Activated CD4-positive, alpha-beta T cell treated with anti-CD3 and anti-CD28 coated beads, Interleukin-2, amount 50 U/mL, for 1 hour (primary cell): ENCODE measurements at regions not wholly inside any gene's neighbourhood (a gene's known extent, or its start where the extent isn't known, plus 50 kb on each side); places are given as distances from the start of the nearest gene placed in this dataset.

Experiments used
- DNase-seq: peaks from one replicate; pipeline ENCODE4 v3.0.0-alpha.2; 2020

- DNase-seq, result no peak
Observed at GRCh38 chr7:69129951-69130350, 468.3 kb upstream of the AUTS2 start.

GRCh38 chr7:69130396-69130795, 467.9 kb upstream of the AUTS2 start:
- no peak for DNase-seq

- no peak for DNase-seq
Observed at GRCh38 chr7:69134316-69134715, 464.0 kb upstream of the AUTS2 start.

- DNase-seq, result no peak
Observed at GRCh38 chr7:69147631-69148030, 450.6 kb upstream of the AUTS2 start.

GRCh38 chr7:69149804-69150782, 448.2 kb upstream of the AUTS2 start:
- DNase-seq, result no peak

- no peak for DNase-seq
Observed at GRCh38 chr7:69162326-69162725, 435.9 kb upstream of the AUTS2 start.

GRCh38 chr7:69162931-69163670, 435.2 kb upstream of the AUTS2 start:
- no peak for DNase-seq

GRCh38 chr7:69166979-69167516, 431.2 kb upstream of the AUTS2 start:
- DNase-seq, result no peak

- DNase-seq, result no peak
Observed at GRCh38 chr7:69169386-69169785, 428.9 kb upstream of the AUTS2 start.

GRCh38 chr7:69172357-69173077, 425.8 kb upstream of the AUTS2 start:
- DNase-seq, result no peak

- no peak for DNase-seq
Observed at GRCh38 chr7:69173341-69173740, 424.9 kb upstream of the AUTS2 start.

- no peak for DNase-seq
Observed at GRCh38 chr7:69173846-69174245, 424.4 kb upstream of the AUTS2 start.

GRCh38 chr7:69176841-69177240, 421.4 kb upstream of the AUTS2 start:
- DNase-seq, result no peak

GRCh38 chr7:69177461-69177861, 420.8 kb upstream of the AUTS2 start:
- no peak for DNase-seq

- no peak for DNase-seq
Observed at GRCh38 chr7:69177941-69178494, 420.3 kb upstream of the AUTS2 start.

- DNase-seq, result no peak
Observed at GRCh38 chr7:69180662-69181061, 417.6 kb upstream of the AUTS2 start.

GRCh38 chr7:69182596-69183467, 415.4 kb upstream of the AUTS2 start:
- no peak for DNase-seq

- no peak for DNase-seq
Observed at GRCh38 chr7:69184339-69184738, 413.9 kb upstream of the AUTS2 start.

GRCh38 chr7:69185170-69185569, 413.1 kb upstream of the AUTS2 start:
- no peak for DNase-seq

- no peak for DNase-seq
Observed at GRCh38 chr7:69186974-69187373, 411.3 kb upstream of the AUTS2 start.

GRCh38 chr7:69187824-69188333, 410.4 kb upstream of the AUTS2 start:
- no peak for DNase-seq
